Neural cell (in vitro differentiated cells): ENCODE measurements at regions not wholly inside any gene's neighbourhood (a gene's known extent, or its start where the extent isn't known, plus 50 kb on each side); places are given as distances from the start of the nearest gene placed in this dataset.

Experiments
- H2AFZ ChIP-seq: fragments of 200-600, 300-800 bp; sonication (generic), shearing (Covaris generic); 2 replicates; pipeline ENCODE4 v1.6.0; 2014; ENCODE audit warnings: low read depth, mild to moderate bottlenecking, antibody characterized with exemption, low read length, moderate library complexity
- H3F3A ChIP-seq: fragments of 200-600 bp; shearing (Covaris generic); 2 replicates; pipeline ENCODE4 v1.6.1; 2016; ENCODE audit warnings: mild to moderate bottlenecking, moderate library complexity, mixed read lengths, antibody characterized with exemption, low read length; ENCODE audit not compliant: insufficient read depth, poor library complexity, severe bottlenecking
- H3K27ac ChIP-seq: fragments of 200-600, 300-800 bp; sonication (generic), shearing (Covaris generic); 2 replicates; pipeline ENCODE4 v1.5.1; 2014; ENCODE audit warnings: mild to moderate bottlenecking, low read length, moderate library complexity
- H3K27me3 ChIP-seq: fragments of 300-800, 200-600 bp; sonication (generic), shearing (Covaris generic); 2 replicates; pipeline ENCODE4 v1.6.0; 2014; ENCODE audit warnings: mild to moderate bottlenecking, low read depth, low read length, moderate library complexity; ENCODE audit not compliant: insufficient read depth
- H3K36me3 ChIP-seq: fragments of 300-800, 200-600 bp; sonication (generic), shearing (Covaris generic); 2 replicates; pipeline ENCODE4 v1.5.1; 2014; ENCODE audit warnings: mild to moderate bottlenecking, antibody characterized with exemption, low read length, moderate library complexity; ENCODE audit not compliant: insufficient read depth
- H3K4me2 ChIP-seq: fragments of 300-800, 200-600 bp; sonication (generic), shearing (Covaris generic); 2 replicates; pipeline ENCODE4 v1.6.0; 2014; ENCODE audit warnings: mild to moderate bottlenecking, low read length
- H3K4me3 ChIP-seq: fragments of 300-800, 200-600 bp; sonication (generic), shearing (Covaris generic); 2 replicates; pipeline ENCODE4 v1.5.1; 2014; ENCODE audit warnings: mild to moderate bottlenecking, low read length, moderate library complexity
- H3K79me2 ChIP-seq: fragments of 200-600 bp; shearing (Covaris generic); replicated peaks from 2 replicates; pipeline ENCODE4 v1.6.0; 2014; ENCODE audit warnings: mild to moderate bottlenecking, low read length, moderate library complexity; ENCODE audit not compliant: insufficient read depth
- H3K9ac ChIP-seq: fragments of 300-800, 200-600 bp; sonication (generic), shearing (Covaris generic); 2 replicates; pipeline ENCODE4 v1.6.1; 2016; ENCODE audit warnings: mild to moderate bottlenecking, low read length, mixed read lengths
- H3K9me2 ChIP-seq: fragments of 200-600 bp; shearing (Covaris generic); 2 replicates; pipeline ENCODE4 v1.6.1; 2016; ENCODE audit warnings: mild to moderate bottlenecking, low read length, mixed read lengths; ENCODE audit not compliant: insufficient read depth
- H3K9me3 ChIP-seq: fragments of 200-600, 300-800 bp; sonication (generic), shearing (Covaris generic); 2 replicates; pipeline ENCODE4 v1.6.1; 2016; ENCODE audit warnings: mild to moderate bottlenecking, mixed run types, low read length, moderate library complexity, mixed read lengths
- H4K20me1 ChIP-seq: fragments of 200-600 bp; shearing (Covaris generic); 2 replicates; pipeline ENCODE4 v1.6.1; 2016; ENCODE audit warnings: mild to moderate bottlenecking, mixed run types; ENCODE audit not compliant: insufficient read depth
- EP300 ChIP-seq: fragments of 450-650 bp; conservative IDR thresholded peaks from 2 replicates; pipeline ENCODE4 v1.6.1; 2014; ENCODE audit warnings: antibody characterized with exemption, mild to moderate bottlenecking, moderate library complexity; ENCODE audit not compliant: poor library complexity, severe bottlenecking
- EZH2 ChIP-seq: fragments of 200-600, 300-800 bp; shearing (Covaris generic), sonication (generic); IDR thresholded peaks from 2 replicates; pipeline ENCODE4 v1.6.1; 2014; ENCODE audit warnings: antibody characterized with exemption, low read length, borderline replicate concordance, mild to moderate bottlenecking; ENCODE audit not compliant: insufficient read depth, poor library complexity, severe bottlenecking
- MXI1 ChIP-seq: fragments of 450-650 bp; conservative IDR thresholded peaks from 2 replicates; pipeline ENCODE4 v1.6.1; 2014; ENCODE audit warnings: antibody characterized with exemption, mild to moderate bottlenecking; ENCODE audit not compliant: poor library complexity, severe bottlenecking
- POLR2AphosphoS5 ChIP-seq: IDR thresholded peaks from 2 replicates; pipeline ENCODE4 v1.6.1; 2012
- RAD21 ChIP-seq: fragments of 450-650 bp; conservative IDR thresholded peaks from 2 replicates; pipeline ENCODE4 v1.6.1; 2014; ENCODE audit warnings: antibody characterized with exemption, mild to moderate bottlenecking, moderate library complexity
- SMC3 ChIP-seq: fragments of 450-650 bp; conservative IDR thresholded peaks from 2 replicates; pipeline ENCODE4 v1.6.1; 2014; ENCODE audit warnings: antibody characterized with exemption, mild to moderate bottlenecking, moderate library complexity; ENCODE audit not compliant: poor library complexity
- TAF1 ChIP-seq: IDR thresholded peaks from 2 replicates; pipeline ENCODE4 v1.6.1; 2012; ENCODE audit warnings: low read depth
- TF ChIP-seq, protein P1 (sequence below): fragments of 450-650 bp; IDR thresholded peaks from 2 replicates; pipeline ENCODE4 v1.5.1; 2014; ENCODE audit warnings: antibody characterized with exemption, mild to moderate bottlenecking, moderate library complexity; ENCODE audit not compliant: poor library complexity, severe bottlenecking
- TF ChIP-seq, protein P2 (sequence below): IDR thresholded peaks from 2 replicates; pipeline ENCODE4 v1.6.1; 2012; ENCODE audit warnings: borderline replicate concordance

DNA sequence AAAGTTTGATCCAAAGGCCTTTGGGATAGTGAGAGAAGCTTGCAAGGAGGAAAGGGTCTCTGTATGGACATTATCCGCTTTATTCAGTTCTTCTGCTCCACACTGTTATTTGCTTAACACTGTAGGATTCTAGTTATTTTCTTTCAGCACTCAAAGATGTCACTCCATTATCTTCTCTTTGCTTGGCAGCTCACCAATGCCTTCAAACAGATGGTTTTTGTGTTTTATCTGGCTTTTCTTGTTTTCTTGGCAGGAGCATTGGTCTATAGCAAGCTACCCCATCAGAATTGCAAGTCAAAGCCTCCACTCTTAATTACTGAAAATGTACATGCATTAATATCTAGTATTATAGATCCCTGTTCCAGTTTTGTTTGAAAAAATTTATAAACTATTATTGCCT is 138.8 kb downstream of the EVA1A start:
- H3K36me3 ChIP-seq = no peaks in the 10 kb centered on the region
- H3K9ac ChIP-seq = no peak overlapping the region
- H3K4me2 ChIP-seq = no peak overlapping the region
- no peaks in the 10 kb centered on the region for H3K9me3 ChIP-seq
- no peaks in the 10 kb centered on the region for H3K27me3 ChIP-seq
- no peaks in the 10 kb centered on the region for H3F3A ChIP-seq
- H3K9me2 ChIP-seq = no peaks in the 10 kb centered on the region
- H2AFZ ChIP-seq = no peak overlapping the region
- no peak overlapping the region for H3K4me3 ChIP-seq
- H3K27ac ChIP-seq = no peak overlapping the region
- no peak for TF ChIP-seq POLR2AphosphoS5
- TF ChIP-seq, protein P1, sequence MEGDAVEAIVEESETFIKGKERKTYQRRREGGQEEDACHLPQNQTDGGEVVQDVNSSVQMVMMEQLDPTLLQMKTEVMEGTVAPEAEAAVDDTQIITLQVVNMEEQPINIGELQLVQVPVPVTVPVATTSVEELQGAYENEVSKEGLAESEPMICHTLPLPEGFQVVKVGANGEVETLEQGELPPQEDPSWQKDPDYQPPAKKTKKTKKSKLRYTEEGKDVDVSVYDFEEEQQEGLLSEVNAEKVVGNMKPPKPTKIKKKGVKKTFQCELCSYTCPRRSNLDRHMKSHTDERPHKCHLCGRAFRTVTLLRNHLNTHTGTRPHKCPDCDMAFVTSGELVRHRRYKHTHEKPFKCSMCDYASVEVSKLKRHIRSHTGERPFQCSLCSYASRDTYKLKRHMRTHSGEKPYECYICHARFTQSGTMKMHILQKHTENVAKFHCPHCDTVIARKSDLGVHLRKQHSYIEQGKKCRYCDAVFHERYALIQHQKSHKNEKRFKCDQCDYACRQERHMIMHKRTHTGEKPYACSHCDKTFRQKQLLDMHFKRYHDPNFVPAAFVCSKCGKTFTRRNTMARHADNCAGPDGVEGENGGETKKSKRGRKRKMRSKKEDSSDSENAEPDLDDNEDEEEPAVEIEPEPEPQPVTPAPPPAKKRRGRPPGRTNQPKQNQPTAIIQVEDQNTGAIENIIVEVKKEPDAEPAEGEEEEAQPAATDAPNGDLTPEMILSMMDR = no peak
- TF ChIP-seq, protein P2, sequence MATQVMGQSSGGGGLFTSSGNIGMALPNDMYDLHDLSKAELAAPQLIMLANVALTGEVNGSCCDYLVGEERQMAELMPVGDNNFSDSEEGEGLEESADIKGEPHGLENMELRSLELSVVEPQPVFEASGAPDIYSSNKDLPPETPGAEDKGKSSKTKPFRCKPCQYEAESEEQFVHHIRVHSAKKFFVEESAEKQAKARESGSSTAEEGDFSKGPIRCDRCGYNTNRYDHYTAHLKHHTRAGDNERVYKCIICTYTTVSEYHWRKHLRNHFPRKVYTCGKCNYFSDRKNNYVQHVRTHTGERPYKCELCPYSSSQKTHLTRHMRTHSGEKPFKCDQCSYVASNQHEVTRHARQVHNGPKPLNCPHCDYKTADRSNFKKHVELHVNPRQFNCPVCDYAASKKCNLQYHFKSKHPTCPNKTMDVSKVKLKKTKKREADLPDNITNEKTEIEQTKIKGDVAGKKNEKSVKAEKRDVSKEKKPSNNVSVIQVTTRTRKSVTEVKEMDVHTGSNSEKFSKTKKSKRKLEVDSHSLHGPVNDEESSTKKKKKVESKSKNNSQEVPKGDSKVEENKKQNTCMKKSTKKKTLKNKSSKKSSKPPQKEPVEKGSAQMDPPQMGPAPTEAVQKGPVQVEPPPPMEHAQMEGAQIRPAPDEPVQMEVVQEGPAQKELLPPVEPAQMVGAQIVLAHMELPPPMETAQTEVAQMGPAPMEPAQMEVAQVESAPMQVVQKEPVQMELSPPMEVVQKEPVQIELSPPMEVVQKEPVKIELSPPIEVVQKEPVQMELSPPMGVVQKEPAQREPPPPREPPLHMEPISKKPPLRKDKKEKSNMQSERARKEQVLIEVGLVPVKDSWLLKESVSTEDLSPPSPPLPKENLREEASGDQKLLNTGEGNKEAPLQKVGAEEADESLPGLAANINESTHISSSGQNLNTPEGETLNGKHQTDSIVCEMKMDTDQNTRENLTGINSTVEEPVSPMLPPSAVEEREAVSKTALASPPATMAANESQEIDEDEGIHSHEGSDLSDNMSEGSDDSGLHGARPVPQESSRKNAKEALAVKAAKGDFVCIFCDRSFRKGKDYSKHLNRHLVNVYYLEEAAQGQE = no peak
- TF ChIP-seq RAD21 = no peak
- TF ChIP-seq EZH2 = no peak
- no peak for TF ChIP-seq TAF1
- TF ChIP-seq MXI1 = no peak
- TF ChIP-seq EP300 = no peak
- TF ChIP-seq SMC3 = no peak
- no peaks in the 10 kb centered on the region for H3K79me2 ChIP-seq
- no peaks in the 10 kb centered on the region for H4K20me1 ChIP-seq

DNA sequence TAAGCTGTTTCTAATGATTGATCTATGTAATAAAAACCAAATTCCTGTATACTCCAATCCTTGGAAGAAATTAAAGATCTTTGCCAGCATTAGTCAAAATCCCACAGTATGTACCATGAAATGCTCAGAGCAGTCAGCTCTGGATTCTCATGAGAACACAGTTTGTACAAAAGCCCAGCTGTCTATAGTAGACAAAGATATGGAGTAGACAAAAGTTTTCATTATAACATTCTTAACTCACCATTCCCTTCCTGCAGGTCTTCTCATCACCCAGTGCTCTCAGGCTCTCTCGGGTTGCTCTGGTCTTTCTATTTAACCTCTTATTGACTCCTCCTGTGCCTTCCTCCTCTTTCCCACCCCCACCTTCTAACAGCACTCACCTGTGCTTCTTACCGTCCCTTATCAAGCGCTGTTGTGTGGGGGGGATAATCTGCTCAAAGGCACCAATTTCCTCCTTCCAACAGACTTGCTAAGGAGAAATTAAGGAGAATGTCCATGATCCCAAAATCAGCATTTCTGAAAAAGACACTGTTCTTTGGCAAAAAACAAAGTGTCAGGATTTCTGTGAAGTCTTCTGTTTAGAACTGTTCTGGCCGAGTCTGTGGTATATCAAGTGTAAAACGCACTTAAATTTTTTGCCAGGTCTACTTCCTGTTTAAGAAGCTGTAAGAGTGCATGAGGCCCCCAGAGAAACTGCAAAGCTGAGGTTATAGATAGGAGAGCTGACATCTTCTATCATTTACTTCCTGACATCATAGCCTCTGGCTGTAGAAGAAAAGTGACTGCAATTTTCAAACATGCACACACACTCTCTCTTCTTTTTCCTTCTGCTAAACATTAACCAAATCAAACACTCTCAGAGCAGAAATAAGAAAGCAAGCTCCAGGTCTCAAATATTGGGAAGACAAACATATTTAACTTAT is 144.1 kb downstream of the EVA1A start:
- Histone ChIP-seq H4K20me1 (no peaks in the 10 kb centered on the region), H3F3A (no peaks in the 10 kb centered on the region), H3K79me2 (no peaks in the 10 kb centered on the region), H3K27ac (no peak overlapping the region), H3K4me2 (no peak overlapping the region), H3K4me3 (no peak overlapping the region), H2AFZ (no peak overlapping the region), H3K36me3 (no peaks in the 10 kb centered on the region), H3K9me3 (no peaks in the 10 kb centered on the region), H3K9me2 (no peaks in the 10 kb centered on the region), H3K27me3 (no peaks in the 10 kb centered on the region), H3K9ac (no peak overlapping the region)
- no peak for TF ChIP-seq MXI1
- no peak for TF ChIP-seq SMC3
- TF ChIP-seq EZH2 = no peak
- TF ChIP-seq POLR2AphosphoS5 = no peak
- no peak for TF ChIP-seq EP300
- TF ChIP-seq RAD21 = no peak
- TF ChIP-seq, protein P2 = no peak
- no peak for TF ChIP-seq TAF1
- TF ChIP-seq, protein P1 = no peak
